ENCODE measurements at regions not wholly inside any gene's neighbourhood (a gene's known extent, or its start where the extent isn't known, plus 50 kb on each side); places are given as distances from the start of the nearest gene placed in this dataset.

DNA sequence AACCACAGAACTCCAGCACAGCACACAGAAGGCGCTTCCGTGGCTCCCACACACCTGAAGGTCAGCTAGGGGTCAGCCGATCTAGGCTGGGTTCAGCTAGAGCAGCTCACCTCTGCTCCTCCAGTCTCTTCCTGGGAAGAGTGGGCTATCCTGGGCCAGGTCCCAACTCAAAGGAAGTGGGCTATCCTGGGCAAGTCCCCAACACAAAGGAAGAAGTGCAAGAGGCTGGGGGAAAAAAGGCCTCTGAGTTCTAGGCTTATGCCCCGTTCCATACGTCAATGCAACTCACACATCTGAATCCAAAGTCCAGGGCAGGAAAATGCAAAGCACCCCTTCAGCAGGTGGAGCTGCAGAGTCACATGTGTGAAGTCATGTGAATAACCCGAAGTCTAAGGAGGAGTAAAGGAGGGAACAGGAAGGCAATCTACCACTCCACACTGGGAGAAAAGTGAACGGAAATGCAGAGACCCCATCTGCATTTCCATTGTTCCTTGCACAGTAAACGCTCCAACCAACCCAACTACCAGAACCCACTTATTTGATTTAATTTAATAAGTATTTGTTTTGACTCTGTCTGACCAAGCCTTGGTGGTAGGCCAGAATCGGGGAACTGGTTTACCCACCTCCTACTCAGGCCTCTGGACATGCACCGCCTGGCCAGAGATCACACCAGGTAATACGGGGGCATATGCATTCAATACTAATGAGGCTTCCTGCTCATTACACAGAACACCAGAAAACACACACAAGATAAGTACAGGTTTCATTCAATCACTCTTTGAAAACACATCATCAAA is 95.5 kb upstream of the RNF32 start:
- Histone ChIP-seq H3K9ac (ENCODE audit: low read depth, low read length) (no peak overlapping the region), H3K9me1 (ENCODE audit: insufficient read depth, low read length) (no peaks in the 10 kb centered on the region), H2BK20ac (ENCODE audit: low read depth, low read length) (no peak overlapping the region), H2BK5ac (ENCODE audit: low read depth, low read length, poor library complexity, severe bottlenecking) (no peak overlapping the region), H3K4me1 (ENCODE audit: control insufficient read depth, insufficient read depth, low read length) (no peaks in the 10 kb centered on the region), H2AFZ (replicated peaks; ENCODE audit: low read length, poor library complexity) (no peak overlapping the region), H3K14ac (replicated peaks; ENCODE audit: low read depth, low read length) (no peak overlapping the region), H4K5ac (ENCODE audit: low read depth, low read length) (no peak overlapping the region), H2AK5ac (ENCODE audit: low read depth, low read length) (no peak overlapping the region), H3K9me3 (ENCODE audit: control insufficient read depth, insufficient read depth, low read length) (peaks cover 12% of the 10 kb centered on the region; the same call in 1 of the 2 replicates), H2BK120ac (ENCODE audit: low read depth, low read length) (no peak overlapping the region), H3K27me3 (ENCODE audit: control insufficient read depth, insufficient read depth, low read length) (no peaks in the 10 kb centered on the region), H2AK9ac (replicated peaks; ENCODE audit: low read depth, low read length, poor library complexity) (no peak overlapping the region), H3K36me3 (ENCODE audit: control insufficient read depth, insufficient read depth, low read length) (no peaks in the 10 kb centered on the region), H4K20me1 (ENCODE audit: insufficient read depth, low read length) (no peaks in the 10 kb centered on the region), H3K4ac (ENCODE audit: low read depth, low read length) (no peak overlapping the region), H2BK15ac (ENCODE audit: low read depth, low read length) (no peak overlapping the region), H3K56ac (ENCODE audit: extremely low read depth, insufficient read depth, low read length) (no peak overlapping the region), H3K18ac (ENCODE audit: low read depth, low read length) (no peak overlapping the region), H4K91ac (ENCODE audit: insufficient read depth, low read depth, low read length) (no peak overlapping the region), H4K8ac (ENCODE audit: low read depth in 2 of 2, low read length in 2 of 2) (no peak overlapping the region), H3K4me2 (ENCODE audit: low read depth, low read length) (no peak overlapping the region), H3K4me3 (ENCODE audit: insufficient read depth, low read depth, low read length) (no peak overlapping the region), H3K23ac (ENCODE audit: low read depth, low read length) (no peak overlapping the region), H3K79me1 (ENCODE audit: low read depth in 1 of 2, low read length in 2 of 2) (no peaks in the 10 kb centered on the region), H3K27ac (ENCODE audit: insufficient read depth, low read length) (no peak overlapping the region)
- no peak for TF ChIP-seq CHD1 (IDR thresholded peaks at IDR 0.05; ENCODE audit: low read depth, low read length)
- TF ChIP-seq, protein P1, sequence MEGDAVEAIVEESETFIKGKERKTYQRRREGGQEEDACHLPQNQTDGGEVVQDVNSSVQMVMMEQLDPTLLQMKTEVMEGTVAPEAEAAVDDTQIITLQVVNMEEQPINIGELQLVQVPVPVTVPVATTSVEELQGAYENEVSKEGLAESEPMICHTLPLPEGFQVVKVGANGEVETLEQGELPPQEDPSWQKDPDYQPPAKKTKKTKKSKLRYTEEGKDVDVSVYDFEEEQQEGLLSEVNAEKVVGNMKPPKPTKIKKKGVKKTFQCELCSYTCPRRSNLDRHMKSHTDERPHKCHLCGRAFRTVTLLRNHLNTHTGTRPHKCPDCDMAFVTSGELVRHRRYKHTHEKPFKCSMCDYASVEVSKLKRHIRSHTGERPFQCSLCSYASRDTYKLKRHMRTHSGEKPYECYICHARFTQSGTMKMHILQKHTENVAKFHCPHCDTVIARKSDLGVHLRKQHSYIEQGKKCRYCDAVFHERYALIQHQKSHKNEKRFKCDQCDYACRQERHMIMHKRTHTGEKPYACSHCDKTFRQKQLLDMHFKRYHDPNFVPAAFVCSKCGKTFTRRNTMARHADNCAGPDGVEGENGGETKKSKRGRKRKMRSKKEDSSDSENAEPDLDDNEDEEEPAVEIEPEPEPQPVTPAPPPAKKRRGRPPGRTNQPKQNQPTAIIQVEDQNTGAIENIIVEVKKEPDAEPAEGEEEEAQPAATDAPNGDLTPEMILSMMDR (conservative IDR thresholded peaks at IDR 0.05; ENCODE audit: low read depth, low read length), result no peak
- TF ChIP-seq CEBPB (IDR thresholded peaks at IDR 0.05; ENCODE audit: low read depth, low read length), result no peak
- no peak for TF ChIP-seq RFX5 (IDR thresholded peaks at IDR 0.05; ENCODE audit: low read depth, low read length)
- no peak for TF ChIP-seq MAFK (IDR thresholded peaks at IDR 0.05; ENCODE audit: low read depth, low read length)
- no peak for TF ChIP-seq RAD21 (IDR thresholded peaks at IDR 0.05; ENCODE audit: low read length)
- no peak for TF ChIP-seq MAZ (IDR thresholded peaks at IDR 0.05; ENCODE audit: borderline replicate concordance, low read depth, low read length)
- TF ChIP-seq, protein P2, sequence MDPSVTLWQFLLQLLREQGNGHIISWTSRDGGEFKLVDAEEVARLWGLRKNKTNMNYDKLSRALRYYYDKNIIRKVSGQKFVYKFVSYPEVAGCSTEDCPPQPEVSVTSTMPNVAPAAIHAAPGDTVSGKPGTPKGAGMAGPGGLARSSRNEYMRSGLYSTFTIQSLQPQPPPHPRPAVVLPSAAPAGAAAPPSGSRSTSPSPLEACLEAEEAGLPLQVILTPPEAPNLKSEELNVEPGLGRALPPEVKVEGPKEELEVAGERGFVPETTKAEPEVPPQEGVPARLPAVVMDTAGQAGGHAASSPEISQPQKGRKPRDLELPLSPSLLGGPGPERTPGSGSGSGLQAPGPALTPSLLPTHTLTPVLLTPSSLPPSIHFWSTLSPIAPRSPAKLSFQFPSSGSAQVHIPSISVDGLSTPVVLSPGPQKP (IDR thresholded peaks at IDR 0.05; ENCODE audit: borderline replicate concordance, low read depth, low read length), result no peak
- TF ChIP-seq, protein P3, sequence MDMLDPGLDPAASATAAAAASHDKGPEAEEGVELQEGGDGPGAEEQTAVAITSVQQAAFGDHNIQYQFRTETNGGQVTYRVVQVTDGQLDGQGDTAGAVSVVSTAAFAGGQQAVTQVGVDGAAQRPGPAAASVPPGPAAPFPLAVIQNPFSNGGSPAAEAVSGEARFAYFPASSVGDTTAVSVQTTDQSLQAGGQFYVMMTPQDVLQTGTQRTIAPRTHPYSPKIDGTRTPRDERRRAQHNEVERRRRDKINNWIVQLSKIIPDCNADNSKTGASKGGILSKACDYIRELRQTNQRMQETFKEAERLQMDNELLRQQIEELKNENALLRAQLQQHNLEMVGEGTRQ (IDR thresholded peaks at IDR 0.05; ENCODE audit: low read depth, low read length), result no peak
- TF ChIP-seq MXI1 (IDR thresholded peaks at IDR 0.05; ENCODE audit: borderline replicate concordance, low read depth, low read length), result no peak
- TF ChIP-seq FOS (IDR thresholded peaks at IDR 0.05; ENCODE audit: low read depth, low read length), result no peak
- no peak for TF ChIP-seq RCOR1 (IDR thresholded peaks at IDR 0.05; ENCODE audit: insufficient replicate concordance, low read length)
- TF ChIP-seq NFE2L2 (IDR thresholded peaks at IDR 0.05; ENCODE audit: low read depth, low read length), result no peak
- TF ChIP-seq POLR2A (IDR thresholded peaks at IDR 0.05; ENCODE audit: low read depth, low read length), result no peak
- TF ChIP-seq BHLHE40 (IDR thresholded peaks at IDR 0.05; ENCODE audit: low read depth, low read length), result no peak
- no peak for TF ChIP-seq SMC3 (IDR thresholded peaks at IDR 0.05; ENCODE audit: low read depth, low read length)
- intact Hi-C loops (cut with micrococcal nuclease) (no loop called here), in situ Hi-C loops (cut with MboI; ENCODE audit: low sequenced_read_pairs) (no loop called here), dilution Hi-C loops (cut with HindIII; ENCODE audit: low sequenced_read_pairs, unreplicated experiment) (no loop called here)
- DNase-seq (no peak), ATAC-seq (ENCODE audit: low read depth) (no peak)
- 67% methylated on average over 1 of the region's 11 CpGs; no CpG with 5 or more reads in 1 of the 2 experiments for WGBS, 2 experiments (ENCODE audit: extremely low coverage in 2 of 2, insufficient read length in 1 of 2)
- ChIA-PET POLR2A (ENCODE audit: unreplicated experiment) (no interaction called here), CTCF (no interaction called here)
- no TSS peak for BruUV-seq (replicated peaks)
